GM12892 (cell line): ENCODE measurements at regions not wholly inside any gene's neighbourhood (a gene's known extent, or its start where the extent isn't known, plus 50 kb on each side); places are given as distances from the start of the nearest gene placed in this dataset.

Source experiments
- POLR2A ChIP-seq: IDR thresholded peaks from 2 replicates; pipeline ENCODE4 v1.6.1; 2011; ENCODE audit warnings: low read depth, low read length, control low read depth
- POLR2AphosphoS5 ChIP-seq: IDR thresholded peaks from 2 replicates; pipeline ENCODE4 v1.6.1; 2011; ENCODE audit warnings: low read depth, low read length, control low read depth
- TAF1 ChIP-seq: IDR thresholded peaks from 2 replicates; pipeline ENCODE4 v1.6.1; 2011; ENCODE audit warnings: low read depth, mild to moderate bottlenecking, control low read depth, low read length, borderline replicate concordance

DNA sequence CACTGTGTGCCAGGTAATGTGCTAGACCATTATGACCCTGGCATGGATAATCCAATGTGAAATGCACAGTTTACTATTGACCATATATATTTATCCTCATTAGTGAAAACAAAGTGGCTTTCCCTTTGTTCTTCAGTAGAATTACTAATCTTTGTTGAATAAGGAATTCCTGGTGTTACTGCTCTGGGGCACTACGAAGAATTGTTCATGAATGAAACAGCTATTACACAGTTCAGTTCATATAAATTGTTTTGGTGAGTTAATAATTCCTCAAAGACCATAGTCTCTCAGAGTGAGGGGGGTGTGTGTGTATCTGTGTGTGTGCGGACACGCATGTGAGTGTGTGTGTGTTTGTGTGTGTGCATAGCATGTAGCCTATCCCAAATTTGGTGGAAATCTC is 668.0 kb upstream of the MBL2 start:
- no peak for TF ChIP-seq POLR2A
- no peak for TF ChIP-seq POLR2AphosphoS5
- no peak for TF ChIP-seq TAF1
